MM.1S (cell line): ENCODE measurements at regions not wholly inside any gene's neighbourhood (a gene's known extent, or its start where the extent isn't known, plus 50 kb on each side); places are given as distances from the start of the nearest gene placed in this dataset.

Experiments used
- DNase-seq: peaks from one replicate; pipeline ENCODE4 v3.0.0-alpha.2; 2015
- H2AFZ ChIP-seq: fragments of 300-600 bp; sonication (generic); 2 replicates; pipeline ENCODE4 v1.6.0; 2016; ENCODE audit warnings: antibody characterized with exemption, low read length
- H3F3A ChIP-seq: fragments of 300-600 bp; sonication (generic); 2 replicates; pipeline ENCODE4 v1.6.1; 2016; ENCODE audit warnings: mild to moderate bottlenecking, antibody characterized with exemption, low read length, moderate library complexity, mixed read lengths; ENCODE audit not compliant: insufficient read depth
- H3K27ac ChIP-seq: fragments of 300-600 bp; sonication (generic); 2 replicates; pipeline ENCODE4 v1.5.1; 2016; ENCODE audit warnings: mild to moderate bottlenecking, low read length
- H3K27me3 ChIP-seq: fragments of 300-600 bp; sonication (generic); replicated peaks from 2 replicates; pipeline ENCODE4 v1.6.0; 2016; ENCODE audit warnings: low read length; ENCODE audit not compliant: insufficient read depth
- H3K36me3 ChIP-seq: fragments of 300-600 bp; sonication (generic); replicated peaks from 2 replicates; pipeline ENCODE4 v1.6.1; 2016; ENCODE audit warnings: mild to moderate bottlenecking, low read length, mixed read lengths; ENCODE audit not compliant: insufficient read depth
- H3K4me1 ChIP-seq: fragments of 300-600 bp; sonication (generic); 2 replicates; pipeline ENCODE4 v1.6.1; 2016; ENCODE audit warnings: low read length, mixed read lengths
- H3K4me2 ChIP-seq: fragments of 300-600 bp; sonication (generic); 2 replicates; pipeline ENCODE4 v1.6.0; 2016; ENCODE audit warnings: low read depth, low read length
- H3K4me3 ChIP-seq: fragments of 300-600 bp; sonication (generic); 2 replicates; pipeline ENCODE4 v1.5.1; 2016; ENCODE audit warnings: low read length, mixed read lengths
- H3K79me2 ChIP-seq: fragments of 300-600 bp; sonication (generic); 2 replicates; pipeline ENCODE4 v1.6.1; 2016; ENCODE audit warnings: mixed run types, low read length, mixed read lengths
- H3K9ac ChIP-seq: fragments of 300-600 bp; sonication (generic); 2 replicates; pipeline ENCODE4 v1.6.1; 2016; ENCODE audit warnings: low read length, mixed read lengths
- H3K9me2 ChIP-seq: fragments of 300-600 bp; sonication (generic); replicated peaks from 2 replicates; pipeline ENCODE4 v1.6.1; 2016; ENCODE audit warnings: mild to moderate bottlenecking, low read length, mixed read lengths; ENCODE audit not compliant: insufficient read depth
- H3K9me3 ChIP-seq: fragments of 300-600 bp; sonication (generic); replicated peaks from 2 replicates; pipeline ENCODE4 v1.6.1; 2016; ENCODE audit warnings: mild to moderate bottlenecking, low read length, mixed read lengths; ENCODE audit not compliant: insufficient read depth
- H4K20me1 ChIP-seq: fragments of 300-600 bp; sonication (generic); 2 replicates; pipeline ENCODE4 v1.6.1; 2016; ENCODE audit warnings: mild to moderate bottlenecking, low read length, moderate library complexity, mixed read lengths; ENCODE audit not compliant: insufficient read depth
- CTCF ChIP-seq: fragments of 300-600 bp; sonication (generic); IDR thresholded peaks from 2 replicates; pipeline ENCODE4 v1.5.1; 2016; ENCODE audit warnings: antibody characterized with exemption, low read length, mixed read lengths
- EZH2 ChIP-seq: fragments of 300-600 bp; sonication (generic); optimal IDR thresholded peaks from 2 replicates; pipeline ENCODE3; 2017; ENCODE audit warnings: low read depth, mild to moderate bottlenecking, antibody characterized with exemption, low read length, mixed read lengths
- EZH2phosphoT487 ChIP-seq: fragments of 300-600 bp; sonication (generic); IDR thresholded peaks from 2 replicates; pipeline ENCODE4 v1.6.1; 2018; ENCODE audit warnings: antibody characterized with exemption, low read length

- Histone ChIP-seq H3F3A (no peaks in the 10 kb centered on the region), H3K36me3 (no peaks in the 10 kb centered on the region), H4K20me1 (no peaks in the 10 kb centered on the region), H3K4me1 (no peaks in the 10 kb centered on the region), H3K27me3 (no peaks in the 10 kb centered on the region), H3K4me2 (no peak overlapping the region), H3K4me3 (no peak overlapping the region), H2AFZ (no peak overlapping the region), H3K9me2 (no peaks in the 10 kb centered on the region), H3K27ac (no peak overlapping the region), H3K79me2 (no peaks in the 10 kb centered on the region), H3K9ac (no peak overlapping the region), H3K9me3 (no peaks in the 10 kb centered on the region)
- no peak for DNase-seq
- TF ChIP-seq CTCF (no peak), EZH2phosphoT487 (no peak), EZH2 (no peak)
Measured at GRCh38 chr2:133712369-133712768, 144.1 kb upstream of the NCKAP5 start.

- no peaks in the 10 kb centered on the region for H3K9me2 ChIP-seq
- H3K27ac ChIP-seq: no peak overlapping the region
- H3K36me3 ChIP-seq: no peaks in the 10 kb centered on the region
- H3K9ac ChIP-seq: no peak overlapping the region
- no peak for DNase-seq
- no peaks in the 10 kb centered on the region for H3K4me1 ChIP-seq
- no peak overlapping the region for H3K4me3 ChIP-seq
- H3F3A ChIP-seq: no peaks in the 10 kb centered on the region
- H4K20me1 ChIP-seq: no peaks in the 10 kb centered on the region
- no peak overlapping the region for H2AFZ ChIP-seq
- H3K79me2 ChIP-seq: no peaks in the 10 kb centered on the region
- no peaks in the 10 kb centered on the region for H3K27me3 ChIP-seq
- H3K4me2 ChIP-seq: no peak overlapping the region
- TF ChIP-seq EZH2: no peak
- TF ChIP-seq CTCF: no peak
- no peak for TF ChIP-seq EZH2phosphoT487
- no peaks in the 10 kb centered on the region for H3K9me3 ChIP-seq
Measured at GRCh38 chr2:133713049-133713580, 144.9 kb upstream of the NCKAP5 start.

DNA sequence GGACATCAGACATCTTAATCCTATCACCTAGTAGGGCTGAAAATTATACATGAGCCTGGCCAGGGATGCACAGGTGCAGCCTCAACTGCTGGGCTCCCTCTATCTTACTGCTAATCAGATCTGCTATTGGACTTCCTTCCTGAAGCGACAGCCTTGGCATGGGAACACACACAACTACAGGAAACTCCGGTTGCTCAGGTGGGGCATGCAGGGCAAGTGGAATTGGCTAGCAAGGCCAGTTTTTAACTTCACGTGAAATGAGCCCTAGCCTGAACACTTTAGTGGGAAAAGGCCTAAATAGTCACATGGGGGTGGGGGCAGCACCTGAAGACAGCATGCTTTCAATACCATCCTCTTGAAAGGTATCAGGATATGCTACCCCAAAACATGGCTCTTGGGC is 147.9 kb upstream of the NCKAP5 start:
- H3K4me3 ChIP-seq: no peak overlapping the region
- DNase-seq: no peak
- H3K79me2 ChIP-seq: no peaks in the 10 kb centered on the region
- no peaks in the 10 kb centered on the region for H3K4me1 ChIP-seq
- H3K9ac ChIP-seq: no peak overlapping the region
- H3K4me2 ChIP-seq: no peak overlapping the region
- no peak overlapping the region for H2AFZ ChIP-seq
- no peaks in the 10 kb centered on the region for H3K9me2 ChIP-seq
- no peaks in the 10 kb centered on the region for H3K9me3 ChIP-seq
- H3K36me3 ChIP-seq: no peaks in the 10 kb centered on the region
- no peaks in the 10 kb centered on the region for H4K20me1 ChIP-seq
- TF ChIP-seq EZH2phosphoT487 (no peak), EZH2 (no peak), CTCF (no peak)
- no peak overlapping the region for H3K27ac ChIP-seq
- no peaks in the 10 kb centered on the region for H3K27me3 ChIP-seq
- no peaks in the 10 kb centered on the region for H3F3A ChIP-seq
